GM12873 (cell line): ENCODE measurements at regions not wholly inside any gene's neighbourhood (a gene's known extent, or its start where the extent isn't known, plus 50 kb on each side); places are given as distances from the start of the nearest gene placed in this dataset.

Source experiments
- TF ChIP-seq, protein P1 (sequence below): IDR thresholded peaks from 2 replicates; pipeline ENCODE4 v1.5.1; 2012; ENCODE audit warnings: low read depth, mild to moderate bottlenecking, moderate library complexity, low read length, control low read depth; ENCODE audit not compliant: insufficient read depth; ENCODE audit errors: missing control alignments

DNA sequence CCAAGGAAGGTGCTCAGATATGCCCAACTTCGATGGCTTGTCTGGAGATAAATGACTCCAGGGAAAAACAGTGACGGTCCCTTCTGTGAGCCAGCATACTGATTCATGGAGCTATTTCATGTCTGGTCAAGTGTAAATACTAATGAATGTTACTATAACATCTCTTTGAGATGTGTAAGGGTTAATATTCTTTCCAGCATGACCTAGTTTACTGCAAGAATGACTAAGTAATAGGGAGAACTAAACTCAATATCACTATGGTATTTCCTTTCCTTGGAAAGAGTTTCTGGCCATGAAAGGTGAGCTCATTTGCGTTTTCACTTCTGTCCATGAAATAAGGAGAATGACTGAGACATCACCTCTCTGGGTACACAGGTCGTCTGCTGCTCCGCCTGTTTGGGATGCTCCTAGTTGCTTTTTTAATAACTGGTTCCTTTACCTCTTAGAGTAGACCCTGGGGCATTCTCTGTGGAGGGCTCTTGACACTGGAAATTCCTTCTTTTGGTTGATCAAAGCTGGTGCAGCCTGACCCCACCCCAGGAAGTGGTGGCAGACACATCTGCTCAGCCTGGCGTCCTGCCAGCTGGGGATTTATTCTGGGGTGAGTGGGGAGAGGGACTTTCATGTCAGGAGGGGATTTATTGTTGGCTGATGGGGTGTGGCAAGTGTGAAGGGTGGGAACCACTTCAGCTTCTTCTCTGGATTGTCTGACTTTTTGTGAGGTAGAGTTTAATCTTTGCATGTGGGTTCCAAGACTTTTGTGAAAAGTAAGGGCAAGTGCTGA is 250.0 kb upstream of the MPDZ start:
- TF ChIP-seq, protein P1, sequence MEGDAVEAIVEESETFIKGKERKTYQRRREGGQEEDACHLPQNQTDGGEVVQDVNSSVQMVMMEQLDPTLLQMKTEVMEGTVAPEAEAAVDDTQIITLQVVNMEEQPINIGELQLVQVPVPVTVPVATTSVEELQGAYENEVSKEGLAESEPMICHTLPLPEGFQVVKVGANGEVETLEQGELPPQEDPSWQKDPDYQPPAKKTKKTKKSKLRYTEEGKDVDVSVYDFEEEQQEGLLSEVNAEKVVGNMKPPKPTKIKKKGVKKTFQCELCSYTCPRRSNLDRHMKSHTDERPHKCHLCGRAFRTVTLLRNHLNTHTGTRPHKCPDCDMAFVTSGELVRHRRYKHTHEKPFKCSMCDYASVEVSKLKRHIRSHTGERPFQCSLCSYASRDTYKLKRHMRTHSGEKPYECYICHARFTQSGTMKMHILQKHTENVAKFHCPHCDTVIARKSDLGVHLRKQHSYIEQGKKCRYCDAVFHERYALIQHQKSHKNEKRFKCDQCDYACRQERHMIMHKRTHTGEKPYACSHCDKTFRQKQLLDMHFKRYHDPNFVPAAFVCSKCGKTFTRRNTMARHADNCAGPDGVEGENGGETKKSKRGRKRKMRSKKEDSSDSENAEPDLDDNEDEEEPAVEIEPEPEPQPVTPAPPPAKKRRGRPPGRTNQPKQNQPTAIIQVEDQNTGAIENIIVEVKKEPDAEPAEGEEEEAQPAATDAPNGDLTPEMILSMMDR: no peak

DNA sequence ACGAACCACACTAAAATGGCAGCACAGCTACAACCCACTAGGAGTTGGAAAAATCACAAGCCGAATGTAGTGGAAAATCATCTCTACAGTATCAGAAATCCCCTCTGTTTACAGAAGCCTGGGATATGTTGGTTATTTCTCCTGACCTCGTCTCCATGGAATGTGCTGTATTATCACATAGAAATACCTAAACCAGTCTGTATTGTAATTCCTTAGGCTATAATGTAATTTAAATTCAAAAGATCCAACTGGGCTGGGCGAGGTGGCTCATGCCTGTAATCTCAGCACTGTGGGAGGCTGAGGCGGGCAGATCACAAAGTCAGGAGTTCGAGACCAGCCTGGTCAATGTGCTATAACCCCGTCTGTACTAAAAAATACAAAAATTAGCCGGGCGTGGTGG is 244.8 kb upstream of the MPDZ start:
- TF ChIP-seq, protein P1: no peak

DNA sequence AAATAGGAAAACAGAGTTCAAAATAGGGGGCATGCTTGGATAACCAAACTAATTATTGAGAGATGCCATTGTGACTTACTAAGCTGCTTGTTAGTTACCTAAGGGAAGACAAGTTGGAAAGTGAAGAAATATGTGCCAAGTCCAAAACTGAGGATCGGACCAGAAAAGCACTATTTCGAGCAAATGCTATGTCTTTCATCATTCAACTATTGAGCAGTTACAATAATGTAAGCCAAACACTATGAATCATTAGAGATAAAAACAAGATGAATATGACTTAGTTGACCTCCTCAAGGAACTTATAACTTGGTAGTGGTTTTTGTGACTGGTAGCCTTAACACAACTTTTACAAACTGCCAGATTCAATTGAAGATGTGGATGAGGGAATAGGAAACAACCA is 240.6 kb upstream of the MPDZ start:
- TF ChIP-seq, protein P1: no peak

DNA sequence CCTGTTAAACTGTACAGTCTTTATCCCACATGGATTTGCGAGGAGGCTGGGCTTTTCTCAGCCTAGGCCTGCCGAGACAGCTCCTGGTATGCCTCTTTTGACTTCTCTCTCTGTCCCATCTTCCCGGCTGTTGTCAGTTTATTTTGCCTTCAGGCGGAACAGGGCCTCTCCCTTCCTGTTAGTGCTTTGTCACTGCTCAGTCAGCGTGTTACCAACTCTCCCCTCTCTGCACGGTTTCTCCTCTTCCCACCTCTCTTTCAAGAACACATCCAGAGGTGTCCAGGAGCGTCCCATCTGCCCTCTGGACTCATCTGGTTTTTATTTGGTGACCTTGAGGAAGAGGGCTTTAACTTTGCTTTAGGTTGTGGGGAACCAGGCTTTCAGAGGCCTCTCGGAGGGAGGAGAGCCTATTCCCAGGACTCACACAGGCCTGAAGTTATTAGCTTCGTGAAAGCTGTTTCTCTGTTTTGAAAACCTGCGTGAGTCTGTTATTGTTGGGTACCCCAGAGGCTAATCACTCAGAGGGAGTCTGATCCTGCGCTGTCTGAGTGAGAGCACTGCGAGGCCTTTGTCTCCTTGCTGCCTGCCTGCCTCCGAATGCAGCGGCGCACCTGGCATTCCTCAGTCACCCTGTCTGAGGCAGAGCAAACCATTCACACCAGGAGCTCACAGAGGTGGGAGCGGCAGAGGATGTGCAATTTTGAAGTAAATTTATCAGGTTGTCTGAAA is 234.4 kb upstream of the MPDZ start:
- TF ChIP-seq, protein P1: no peak

DNA sequence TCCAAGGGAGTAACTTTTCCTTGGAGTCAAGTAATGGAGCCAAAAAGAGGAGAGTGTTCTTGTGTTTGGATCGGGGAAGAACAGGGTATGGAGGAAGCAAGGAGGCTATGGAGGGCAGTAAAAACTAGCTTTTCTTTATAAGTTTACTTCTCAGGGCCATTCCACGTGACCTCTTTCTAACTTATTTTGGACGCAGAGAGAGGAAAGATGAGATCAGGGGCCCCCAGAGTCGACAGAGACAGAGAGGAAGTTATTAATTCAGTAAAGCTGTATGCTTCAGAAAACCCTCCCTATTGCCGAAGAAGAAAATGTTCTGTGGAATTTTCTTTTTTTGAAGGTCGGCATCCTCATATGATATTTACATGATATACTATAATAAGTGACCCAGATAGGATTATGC is 233.8 kb upstream of the MPDZ start:
- TF ChIP-seq, protein P1: no peak

DNA sequence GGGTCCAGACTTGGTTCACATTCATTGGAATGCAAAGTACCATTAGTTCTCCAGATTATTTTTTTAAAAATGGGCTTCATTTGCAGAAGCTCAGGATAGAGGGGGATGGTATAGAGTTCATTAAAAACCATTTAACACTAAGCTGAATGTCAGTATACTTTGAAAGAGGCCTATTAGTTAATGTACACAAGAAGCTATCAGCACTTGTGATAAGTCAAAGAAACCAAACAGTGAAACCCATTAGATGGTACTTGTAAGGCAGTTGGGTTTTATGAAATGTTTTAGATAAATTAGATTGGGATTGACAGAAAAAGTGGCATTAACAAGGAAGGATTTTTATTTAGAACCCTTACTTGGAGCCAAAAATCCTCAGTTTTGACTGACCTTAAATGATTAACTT is 229.2 kb upstream of the MPDZ start:
- TF ChIP-seq, protein P1: no peak

DNA sequence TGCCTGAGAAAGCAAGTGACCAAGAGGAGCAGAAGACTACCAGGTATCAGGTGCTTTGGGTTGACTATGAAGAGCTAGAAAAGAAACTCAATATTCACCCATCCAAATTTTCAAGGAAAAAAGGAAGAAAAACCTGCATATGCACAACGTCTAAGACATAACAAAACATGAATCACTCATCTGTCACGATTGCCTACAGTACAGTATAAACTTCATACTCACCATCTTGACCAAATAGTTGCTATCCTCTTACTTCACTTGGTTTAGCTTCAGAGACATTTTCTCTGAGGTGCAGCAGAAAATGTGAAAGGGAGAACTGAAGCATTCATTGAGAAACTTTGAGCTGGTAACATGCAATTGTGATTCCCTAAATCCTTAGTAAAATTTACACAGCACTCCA is 228.6 kb upstream of the MPDZ start:
- TF ChIP-seq, protein P1: no peak
